ENCODE measurements at regions not wholly inside any gene's neighbourhood (a gene's known extent, or its start where the extent isn't known, plus 50 kb on each side); places are given as distances from the start of the nearest gene placed in this dataset.
"Not testable (repeated sequence)": the region's sequence is repeated elsewhere in the genome, so short reads cannot be mapped to it uniquely, and the experiment has no call there.

DNA sequence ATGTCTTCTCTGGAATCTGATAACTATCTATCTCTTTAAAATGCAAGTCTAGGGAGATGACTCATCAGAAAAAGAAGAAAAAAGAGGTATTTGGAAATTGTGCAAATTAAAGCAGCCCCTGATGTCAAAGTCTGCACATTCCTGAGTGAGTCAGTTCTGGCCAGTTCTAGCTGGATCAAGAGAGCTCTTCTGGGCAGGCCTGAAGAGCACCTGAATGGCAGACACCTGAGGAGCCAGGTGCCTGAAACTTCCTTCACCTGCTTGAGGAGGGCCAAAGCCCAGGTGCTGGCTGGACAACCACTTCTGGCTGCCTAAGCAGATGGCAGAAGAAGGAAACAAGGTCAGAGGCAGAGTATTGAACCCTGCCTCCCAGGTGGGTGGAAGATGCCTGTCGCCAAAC is 1575.4 kb downstream of the RPIA start:
- TF ChIP-seq, protein P1, sequence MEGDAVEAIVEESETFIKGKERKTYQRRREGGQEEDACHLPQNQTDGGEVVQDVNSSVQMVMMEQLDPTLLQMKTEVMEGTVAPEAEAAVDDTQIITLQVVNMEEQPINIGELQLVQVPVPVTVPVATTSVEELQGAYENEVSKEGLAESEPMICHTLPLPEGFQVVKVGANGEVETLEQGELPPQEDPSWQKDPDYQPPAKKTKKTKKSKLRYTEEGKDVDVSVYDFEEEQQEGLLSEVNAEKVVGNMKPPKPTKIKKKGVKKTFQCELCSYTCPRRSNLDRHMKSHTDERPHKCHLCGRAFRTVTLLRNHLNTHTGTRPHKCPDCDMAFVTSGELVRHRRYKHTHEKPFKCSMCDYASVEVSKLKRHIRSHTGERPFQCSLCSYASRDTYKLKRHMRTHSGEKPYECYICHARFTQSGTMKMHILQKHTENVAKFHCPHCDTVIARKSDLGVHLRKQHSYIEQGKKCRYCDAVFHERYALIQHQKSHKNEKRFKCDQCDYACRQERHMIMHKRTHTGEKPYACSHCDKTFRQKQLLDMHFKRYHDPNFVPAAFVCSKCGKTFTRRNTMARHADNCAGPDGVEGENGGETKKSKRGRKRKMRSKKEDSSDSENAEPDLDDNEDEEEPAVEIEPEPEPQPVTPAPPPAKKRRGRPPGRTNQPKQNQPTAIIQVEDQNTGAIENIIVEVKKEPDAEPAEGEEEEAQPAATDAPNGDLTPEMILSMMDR (IDR thresholded peaks at IDR 0.05; ENCODE audit: poor library complexity), result not testable (repeated sequence)
- not testable (repeated sequence) for TF ChIP-seq EZH2phosphoT487 (IDR thresholded peaks at IDR 0.05; ENCODE audit: low read depth, severe bottlenecking, unreplicated experiment); EZH2 (IDR thresholded peaks at IDR 0.05; ENCODE audit: borderline replicate concordance)
